Mucosa of descending colon (tissue), 3 donors: ENCODE measurements at regions not wholly inside any gene's neighbourhood (a gene's known extent, or its start where the extent isn't known, plus 50 kb on each side); places are given as distances from the start of the nearest gene placed in this dataset.

Experiments used
- ATAC-seq: fragments of 200-7000 bp; cut with Tn5 transposase; one replicate; pipeline ENCODE4 v1.9.1; 2020; ENCODE audit warnings: mild to moderate bottlenecking, moderate library complexity
- DNase-seq, 3 donors: peaks; one replicate each; pipeline ENCODE4 v3.0.0-alpha.2; 2020
- H3K36me3 ChIP-seq: fragments of 200-600 bp; one replicate; pipeline ENCODE4 v1.8.0; 2021; ENCODE audit warnings: low read depth, mild to moderate bottlenecking
- H3K4me1 ChIP-seq: fragments of 200-600 bp; one replicate; pipeline ENCODE4 v1.8.0; 2021; ENCODE audit warnings: low read depth, mild to moderate bottlenecking
- H3K4me3 ChIP-seq: fragments of 200-600 bp; one replicate; pipeline ENCODE4 v1.8.0; 2021; ENCODE audit warnings: mild to moderate bottlenecking
- H3K9me3 ChIP-seq: fragments of 200-600 bp; one replicate; pipeline ENCODE4 v1.8.0; 2021; ENCODE audit warnings: mild to moderate bottlenecking
- intact Hi-C, 2 donors: fragments of 100-400 bp; cut with DNase I in 1 of 2; cut with micrococcal nuclease in 1 of 2; formaldehyde crosslinking; loops; one replicate each; pipeline versions ENCODE4 v1.11.0 to v1.11.1; 2022; cut with DNase I, micrococcal nuclease
- TF ChIP-seq, protein P1 (sequence below): fragments of 200-600 bp; IDR thresholded peaks from one replicate; pipeline ENCODE4 v1.8.0; 2022; ENCODE audit warnings: antibody characterized with exemption, mild to moderate bottlenecking
- donor health status: DM: no; HTN: no; CAD: no; lungs with moderate emphysema.
- donor health status: DM: no; HTN: no; CAD: no.
- donor health status: DM: no; HTN: yes; CAD: no.

DNA sequence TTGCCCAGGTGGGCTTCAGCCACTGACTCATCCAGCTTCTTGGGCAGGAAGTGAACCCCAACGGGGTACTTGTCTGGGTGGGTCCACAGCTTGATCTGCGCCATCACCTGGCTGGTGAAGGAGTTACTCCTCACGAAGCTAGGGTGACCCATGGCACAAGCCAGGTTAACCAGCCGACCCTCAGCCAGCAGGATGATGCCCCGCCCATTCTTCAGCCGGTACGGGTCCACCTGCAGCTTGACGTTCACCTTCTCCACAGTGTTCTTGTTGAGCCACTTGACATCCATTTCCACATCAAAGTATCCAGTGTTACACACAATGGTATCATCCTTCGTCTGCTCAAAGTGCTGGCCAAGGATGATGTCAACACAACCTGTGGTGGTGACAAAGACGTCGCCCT is 121.3 kb upstream of the NXPH2 start:
- Histone ChIP-seq H3K4me1 (no peaks in the 10 kb centered on the region), H3K4me3 (no peak overlapping the region), H3K36me3 (no peaks in the 10 kb centered on the region), H3K9me3 (no peaks in the 10 kb centered on the region)
- intact Hi-C loops = no loop called here
- TF ChIP-seq, protein P1, sequence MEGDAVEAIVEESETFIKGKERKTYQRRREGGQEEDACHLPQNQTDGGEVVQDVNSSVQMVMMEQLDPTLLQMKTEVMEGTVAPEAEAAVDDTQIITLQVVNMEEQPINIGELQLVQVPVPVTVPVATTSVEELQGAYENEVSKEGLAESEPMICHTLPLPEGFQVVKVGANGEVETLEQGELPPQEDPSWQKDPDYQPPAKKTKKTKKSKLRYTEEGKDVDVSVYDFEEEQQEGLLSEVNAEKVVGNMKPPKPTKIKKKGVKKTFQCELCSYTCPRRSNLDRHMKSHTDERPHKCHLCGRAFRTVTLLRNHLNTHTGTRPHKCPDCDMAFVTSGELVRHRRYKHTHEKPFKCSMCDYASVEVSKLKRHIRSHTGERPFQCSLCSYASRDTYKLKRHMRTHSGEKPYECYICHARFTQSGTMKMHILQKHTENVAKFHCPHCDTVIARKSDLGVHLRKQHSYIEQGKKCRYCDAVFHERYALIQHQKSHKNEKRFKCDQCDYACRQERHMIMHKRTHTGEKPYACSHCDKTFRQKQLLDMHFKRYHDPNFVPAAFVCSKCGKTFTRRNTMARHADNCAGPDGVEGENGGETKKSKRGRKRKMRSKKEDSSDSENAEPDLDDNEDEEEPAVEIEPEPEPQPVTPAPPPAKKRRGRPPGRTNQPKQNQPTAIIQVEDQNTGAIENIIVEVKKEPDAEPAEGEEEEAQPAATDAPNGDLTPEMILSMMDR = no peak
- no peak for ATAC-seq
- DNase-seq = no peak

DNA sequence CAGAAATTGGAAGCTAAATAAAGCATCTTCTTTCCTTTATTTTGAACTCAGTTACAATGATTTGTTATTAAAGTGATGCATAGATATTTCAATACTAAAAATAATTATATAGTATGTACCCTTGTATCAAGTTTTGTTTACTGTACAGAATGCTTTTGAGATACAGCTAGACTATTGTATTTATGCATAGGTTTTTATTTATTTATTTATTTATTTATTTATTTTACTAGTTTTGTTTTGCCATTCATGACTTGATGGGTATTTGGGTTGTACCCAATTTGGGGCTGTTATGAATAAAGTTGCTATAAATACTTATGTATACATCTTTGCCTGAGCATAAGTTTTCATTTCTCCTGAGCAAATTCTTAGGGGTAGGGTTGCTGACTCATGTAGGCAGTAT is 118.7 kb upstream of the NXPH2 start:
- ATAC-seq (no peak), DNase-seq (no peak)
- Histone ChIP-seq H3K36me3 (no peaks in the 10 kb centered on the region), H3K4me1 (no peaks in the 10 kb centered on the region), H3K9me3 (no peaks in the 10 kb centered on the region), H3K4me3 (no peak overlapping the region)
- TF ChIP-seq, protein P1 = no peak
- intact Hi-C loops = no loop called here

DNA sequence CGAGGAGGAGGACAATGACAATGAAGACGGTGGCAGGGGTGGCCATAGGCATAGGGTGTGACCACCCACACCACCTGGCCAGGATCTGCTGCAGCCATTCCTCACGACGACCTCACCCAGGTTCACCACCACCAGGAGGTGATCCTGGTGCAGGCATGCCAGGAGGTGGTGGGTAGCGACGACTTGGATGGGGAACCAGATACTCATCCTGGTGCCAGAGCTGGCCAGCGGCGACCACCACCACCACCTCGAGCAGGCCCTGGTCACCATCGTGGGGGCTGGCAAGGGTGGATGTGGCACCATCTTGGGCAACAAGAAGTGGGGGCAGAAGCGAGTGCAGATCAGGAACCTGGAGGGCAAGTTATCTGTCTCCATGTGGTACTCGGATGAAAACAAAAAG is 117.1 kb upstream of the NXPH2 start:
- Histone ChIP-seq H3K36me3 (no peaks in the 10 kb centered on the region), H3K4me3 (no peak overlapping the region), H3K9me3 (no peaks in the 10 kb centered on the region), H3K4me1 (no peaks in the 10 kb centered on the region)
- DNase-seq = no peak
- TF ChIP-seq, protein P1 = no peak
- ATAC-seq = no peak
- intact Hi-C loops = no loop called here

DNA sequence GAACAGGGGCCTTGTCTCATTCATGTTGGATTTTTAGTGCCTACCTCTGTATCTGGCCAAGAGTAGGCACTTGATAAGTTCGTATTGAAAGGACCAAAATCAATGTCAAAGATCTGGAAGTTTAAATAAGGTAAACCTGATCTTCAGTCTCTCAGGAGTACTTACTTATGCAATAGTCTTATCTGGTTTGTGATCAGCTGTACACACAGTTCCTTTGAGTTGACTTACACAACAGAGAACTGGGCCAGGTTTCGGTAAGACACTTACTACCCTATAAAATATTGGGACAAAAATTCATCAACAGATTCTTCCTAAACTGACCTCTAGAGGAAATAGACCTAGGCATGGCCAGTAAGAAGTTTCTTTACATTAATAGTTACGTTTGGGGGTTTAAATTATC is 113.6 kb upstream of the NXPH2 start:
- DNase-seq = no peak
- no peak overlapping the region for H3K4me3 ChIP-seq
- ATAC-seq = no peak
- TF ChIP-seq, protein P1 = no peak
- H3K4me1 ChIP-seq = no peaks in the 10 kb centered on the region
- H3K36me3 ChIP-seq = no peaks in the 10 kb centered on the region
- no peaks in the 10 kb centered on the region for H3K9me3 ChIP-seq
- intact Hi-C loops = no loop called here

DNA sequence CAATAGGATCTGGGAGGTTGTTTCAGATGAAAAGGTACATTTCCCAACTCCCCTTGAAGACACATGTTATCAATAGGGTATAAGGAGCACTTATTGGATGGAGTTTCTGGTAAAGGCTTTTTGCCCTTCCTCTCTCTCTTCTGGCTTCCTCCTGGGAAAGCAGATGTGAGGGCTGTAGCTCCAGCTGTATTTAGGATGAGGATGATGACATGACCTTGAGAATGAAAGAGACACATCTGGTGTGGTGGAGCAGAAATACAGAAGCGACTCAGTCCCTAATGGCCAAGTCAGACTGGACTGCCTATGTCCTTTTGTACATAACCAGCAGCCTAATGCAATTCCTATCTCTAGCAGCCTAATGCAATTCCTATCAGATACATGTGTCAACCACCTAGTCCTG is 100.9 kb upstream of the NXPH2 start:
- H3K36me3 ChIP-seq = no peaks in the 10 kb centered on the region

GRCh38 chr2:138879931-138880330 is 99.7 kb upstream of the NXPH2 start:
- DNase-seq = no peak
- H3K9me3 ChIP-seq = no peaks in the 10 kb centered on the region
- intact Hi-C loops = no loop called here
- no peak overlapping the region for H3K4me3 ChIP-seq
- TF ChIP-seq, protein P1 = no peak
- no peaks in the 10 kb centered on the region for H3K4me1 ChIP-seq
- no peak for ATAC-seq
- no peaks in the 10 kb centered on the region for H3K36me3 ChIP-seq

More for the DNA sequence above, 100.9 kb upstream of the NXPH2 start:
- no peaks in the 10 kb centered on the region for H3K4me1 ChIP-seq
- no peak overlapping the region for H3K4me3 ChIP-seq
- intact Hi-C loops = no loop called here
- no peaks in the 10 kb centered on the region for H3K9me3 ChIP-seq
- TF ChIP-seq, protein P1 = no peak
- ATAC-seq (no peak), DNase-seq (no peak)
